MM.1S (cell line): ENCODE measurements at regions not wholly inside any gene's neighbourhood (a gene's known extent, or its start where the extent isn't known, plus 50 kb on each side); places are given as distances from the start of the nearest gene placed in this dataset.

Experiments
- DNase-seq: peaks from one replicate; pipeline ENCODE4 v3.0.0-alpha.2; 2015
- H2AFZ ChIP-seq: fragments of 300-600 bp; sonication (generic); 2 replicates; pipeline ENCODE4 v1.6.0; 2016; ENCODE audit warnings: antibody characterized with exemption, low read length
- H3F3A ChIP-seq: fragments of 300-600 bp; sonication (generic); 2 replicates; pipeline ENCODE4 v1.6.1; 2016; ENCODE audit warnings: mild to moderate bottlenecking, antibody characterized with exemption, low read length, moderate library complexity, mixed read lengths; ENCODE audit not compliant: insufficient read depth
- H3K27ac ChIP-seq: fragments of 300-600 bp; sonication (generic); 2 replicates; pipeline ENCODE4 v1.5.1; 2016; ENCODE audit warnings: mild to moderate bottlenecking, low read length
- H3K27me3 ChIP-seq: fragments of 300-600 bp; sonication (generic); replicated peaks from 2 replicates; pipeline ENCODE4 v1.6.0; 2016; ENCODE audit warnings: low read length; ENCODE audit not compliant: insufficient read depth
- H3K36me3 ChIP-seq: fragments of 300-600 bp; sonication (generic); replicated peaks from 2 replicates; pipeline ENCODE4 v1.6.1; 2016; ENCODE audit warnings: mild to moderate bottlenecking, low read length, mixed read lengths; ENCODE audit not compliant: insufficient read depth
- H3K4me1 ChIP-seq: fragments of 300-600 bp; sonication (generic); 2 replicates; pipeline ENCODE4 v1.6.1; 2016; ENCODE audit warnings: low read length, mixed read lengths
- H3K4me2 ChIP-seq: fragments of 300-600 bp; sonication (generic); 2 replicates; pipeline ENCODE4 v1.6.0; 2016; ENCODE audit warnings: low read depth, low read length
- H3K4me3 ChIP-seq: fragments of 300-600 bp; sonication (generic); 2 replicates; pipeline ENCODE4 v1.5.1; 2016; ENCODE audit warnings: low read length, mixed read lengths
- H3K79me2 ChIP-seq: fragments of 300-600 bp; sonication (generic); 2 replicates; pipeline ENCODE4 v1.6.1; 2016; ENCODE audit warnings: mixed run types, low read length, mixed read lengths
- H3K9ac ChIP-seq: fragments of 300-600 bp; sonication (generic); 2 replicates; pipeline ENCODE4 v1.6.1; 2016; ENCODE audit warnings: low read length, mixed read lengths
- H3K9me2 ChIP-seq: fragments of 300-600 bp; sonication (generic); replicated peaks from 2 replicates; pipeline ENCODE4 v1.6.1; 2016; ENCODE audit warnings: mild to moderate bottlenecking, low read length, mixed read lengths; ENCODE audit not compliant: insufficient read depth
- H3K9me3 ChIP-seq: fragments of 300-600 bp; sonication (generic); replicated peaks from 2 replicates; pipeline ENCODE4 v1.6.1; 2016; ENCODE audit warnings: mild to moderate bottlenecking, low read length, mixed read lengths; ENCODE audit not compliant: insufficient read depth
- H4K20me1 ChIP-seq: fragments of 300-600 bp; sonication (generic); 2 replicates; pipeline ENCODE4 v1.6.1; 2016; ENCODE audit warnings: mild to moderate bottlenecking, low read length, moderate library complexity, mixed read lengths; ENCODE audit not compliant: insufficient read depth
- EZH2 ChIP-seq: fragments of 300-600 bp; sonication (generic); optimal IDR thresholded peaks from 2 replicates; pipeline ENCODE3; 2017; ENCODE audit warnings: low read depth, mild to moderate bottlenecking, antibody characterized with exemption, low read length, mixed read lengths
- EZH2phosphoT487 ChIP-seq: fragments of 300-600 bp; sonication (generic); IDR thresholded peaks from 2 replicates; pipeline ENCODE4 v1.6.1; 2018; ENCODE audit warnings: antibody characterized with exemption, low read length
- TF ChIP-seq, protein P1 (sequence below): fragments of 300-600 bp; sonication (generic); IDR thresholded peaks from 2 replicates; pipeline ENCODE4 v1.5.1; 2016; ENCODE audit warnings: antibody characterized with exemption, low read length, mixed read lengths

DNA sequence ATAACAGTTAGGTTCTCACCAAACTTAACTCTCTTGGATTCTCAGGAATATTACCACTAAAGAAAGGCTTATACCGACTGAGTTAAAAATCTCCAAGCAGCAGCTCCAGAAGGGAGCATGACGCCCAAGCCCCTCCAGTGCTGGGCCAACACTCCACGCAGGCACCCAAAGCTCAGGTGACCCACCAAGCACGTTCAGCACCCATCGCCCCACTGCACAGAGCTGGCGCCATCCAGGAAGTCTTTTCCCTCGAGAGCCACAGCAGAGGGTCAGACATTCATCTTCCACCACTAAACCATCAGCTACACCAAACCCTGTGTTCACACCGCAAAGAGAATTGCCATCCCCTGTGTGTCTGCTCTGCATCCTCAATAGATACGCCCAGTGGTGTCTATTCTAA is 65.7 kb downstream of the SOX1 start:
- H3K27me3 ChIP-seq = peaks cover 10% of the 10 kb centered on the region
- H3K4me2 ChIP-seq = no peak overlapping the region
- no peaks in the 10 kb centered on the region for H3K79me2 ChIP-seq
- no peaks in the 10 kb centered on the region for H4K20me1 ChIP-seq
- no peaks in the 10 kb centered on the region for H3K36me3 ChIP-seq
- TF ChIP-seq, protein P1, sequence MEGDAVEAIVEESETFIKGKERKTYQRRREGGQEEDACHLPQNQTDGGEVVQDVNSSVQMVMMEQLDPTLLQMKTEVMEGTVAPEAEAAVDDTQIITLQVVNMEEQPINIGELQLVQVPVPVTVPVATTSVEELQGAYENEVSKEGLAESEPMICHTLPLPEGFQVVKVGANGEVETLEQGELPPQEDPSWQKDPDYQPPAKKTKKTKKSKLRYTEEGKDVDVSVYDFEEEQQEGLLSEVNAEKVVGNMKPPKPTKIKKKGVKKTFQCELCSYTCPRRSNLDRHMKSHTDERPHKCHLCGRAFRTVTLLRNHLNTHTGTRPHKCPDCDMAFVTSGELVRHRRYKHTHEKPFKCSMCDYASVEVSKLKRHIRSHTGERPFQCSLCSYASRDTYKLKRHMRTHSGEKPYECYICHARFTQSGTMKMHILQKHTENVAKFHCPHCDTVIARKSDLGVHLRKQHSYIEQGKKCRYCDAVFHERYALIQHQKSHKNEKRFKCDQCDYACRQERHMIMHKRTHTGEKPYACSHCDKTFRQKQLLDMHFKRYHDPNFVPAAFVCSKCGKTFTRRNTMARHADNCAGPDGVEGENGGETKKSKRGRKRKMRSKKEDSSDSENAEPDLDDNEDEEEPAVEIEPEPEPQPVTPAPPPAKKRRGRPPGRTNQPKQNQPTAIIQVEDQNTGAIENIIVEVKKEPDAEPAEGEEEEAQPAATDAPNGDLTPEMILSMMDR = no peak
- TF ChIP-seq EZH2phosphoT487 = no peak
- no peak for TF ChIP-seq EZH2
- no peaks in the 10 kb centered on the region for H3K4me1 ChIP-seq
- DNase-seq = no peak
- H3K27ac ChIP-seq = no peak overlapping the region
- H3K9me2 ChIP-seq = no peaks in the 10 kb centered on the region
- H3K9ac ChIP-seq = no peak overlapping the region
- H3K9me3 ChIP-seq = no peaks in the 10 kb centered on the region
- H2AFZ ChIP-seq = no peak overlapping the region
- no peak overlapping the region for H3K4me3 ChIP-seq
- no peaks in the 10 kb centered on the region for H3F3A ChIP-seq

DNA sequence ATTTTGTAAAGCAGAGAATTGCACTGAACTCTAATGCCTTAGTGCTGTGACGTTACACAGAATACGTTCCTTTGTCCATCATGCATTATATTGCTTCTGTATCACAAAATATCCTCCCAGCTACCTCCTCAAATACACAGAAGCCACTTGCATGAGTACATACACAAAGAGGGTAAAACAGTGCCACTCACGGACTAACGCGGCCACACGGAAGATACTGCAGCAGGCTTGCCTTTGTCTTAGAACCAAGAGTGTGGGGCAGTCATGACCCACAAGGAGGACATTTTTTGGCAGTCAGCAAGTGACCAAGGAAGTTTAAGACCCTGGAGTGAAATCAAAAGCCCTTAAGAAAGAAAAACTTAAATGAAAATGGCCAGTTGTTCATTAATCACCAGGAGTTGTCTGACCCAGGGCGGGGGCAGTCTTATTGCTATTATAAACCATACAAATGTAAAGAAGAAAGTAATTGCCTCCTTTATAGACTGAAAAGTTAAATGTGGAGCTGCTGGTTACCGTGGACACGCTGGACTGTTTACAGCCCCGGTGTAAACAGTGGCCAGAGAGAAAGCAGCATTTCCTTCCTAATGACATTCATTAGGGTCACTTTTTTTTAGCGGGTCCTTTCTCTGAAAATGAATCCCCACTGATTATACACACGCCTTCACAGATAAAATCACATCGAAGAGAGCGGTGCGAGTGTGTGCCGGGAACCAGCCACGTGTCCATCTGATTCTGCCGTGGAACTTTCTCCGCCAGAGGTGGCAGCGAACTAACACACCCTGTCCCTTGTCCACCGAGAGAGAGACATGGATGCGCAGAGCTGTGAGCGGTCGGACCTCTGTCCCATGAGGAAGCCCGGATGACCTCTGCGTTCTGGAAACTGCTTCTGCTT is 66.8 kb downstream of the SOX1 start:
- Histone ChIP-seq H3K27ac (no peak overlapping the region), H3K4me3 (no peak overlapping the region), H3K79me2 (no peaks in the 10 kb centered on the region), H3K9me3 (no peaks in the 10 kb centered on the region), H3K9ac (no peak overlapping the region), H3K27me3 (peaks cover 10% of the 10 kb centered on the region), H2AFZ (no peak overlapping the region), H3F3A (no peaks in the 10 kb centered on the region), H3K36me3 (no peaks in the 10 kb centered on the region), H3K4me1 (no peaks in the 10 kb centered on the region), H4K20me1 (no peaks in the 10 kb centered on the region), H3K9me2 (no peaks in the 10 kb centered on the region), H3K4me2 (no peak overlapping the region)
- no peak for DNase-seq
- TF ChIP-seq, protein P1 = no peak
- TF ChIP-seq EZH2phosphoT487 = no peak
- no peak for TF ChIP-seq EZH2

DNA sequence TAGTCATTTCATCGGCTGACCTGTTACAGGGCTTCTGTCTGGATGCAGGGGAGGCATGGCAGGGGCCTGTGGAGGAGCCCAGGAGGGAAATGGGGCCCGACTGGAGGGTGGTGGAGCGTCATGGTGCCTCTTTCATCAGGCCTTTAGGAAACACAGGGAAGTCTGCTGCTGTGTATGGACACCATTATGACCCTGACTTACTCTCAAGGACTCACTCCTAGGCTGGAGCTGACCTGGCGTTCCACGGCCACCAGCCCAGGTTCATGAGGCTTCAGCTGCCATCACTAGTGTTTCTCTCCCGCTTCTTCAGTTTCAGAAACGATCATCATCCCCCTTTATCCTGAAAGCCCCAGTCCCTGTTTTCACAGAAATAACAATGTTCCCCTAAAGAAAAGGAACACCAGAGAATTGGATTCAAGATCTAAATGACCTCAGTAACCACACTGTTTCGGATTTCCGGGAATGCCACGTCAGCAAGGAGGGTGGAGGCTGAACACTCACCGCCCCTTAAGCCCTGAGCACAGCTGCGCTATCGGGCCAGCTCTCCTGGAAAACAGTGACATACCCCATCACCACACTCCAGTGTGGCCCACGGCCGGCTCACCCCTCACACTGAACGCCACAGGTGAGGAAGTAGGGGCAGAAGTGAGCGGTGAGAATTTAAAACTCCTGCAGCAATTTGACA is 67.6 kb downstream of the SOX1 start:
- Histone ChIP-seq H3K4me3 (peak overlapping the region; percentile 25; the same call in 1 of the 2 replicates), H3K27ac (no peak overlapping the region), H3K36me3 (no peaks in the 10 kb centered on the region), H4K20me1 (no peaks in the 10 kb centered on the region), H3K9me3 (no peaks in the 10 kb centered on the region), H3K27me3 (peaks cover 10% of the 10 kb centered on the region), H3F3A (no peaks in the 10 kb centered on the region), H3K9me2 (no peaks in the 10 kb centered on the region), H3K79me2 (no peaks in the 10 kb centered on the region), H2AFZ (peak overlapping the region; percentile 12; the same call in 1 of the 2 replicates), H3K4me1 (no peaks in the 10 kb centered on the region), H3K4me2 (peak overlapping the region; percentile 30; the same call in 1 of the 2 replicates), H3K9ac (no peak overlapping the region)
- TF ChIP-seq EZH2 (no peak), EZH2phosphoT487 (no peak)
- TF ChIP-seq, protein P1 = no peak
- DNase-seq = no peak
